ENCODE measurements at regions not wholly inside any gene's neighbourhood (a gene's known extent, or its start where the extent isn't known, plus 50 kb on each side); places are given as distances from the start of the nearest gene placed in this dataset.

- no peak overlapping the region for H3K4me3 ChIP-seq (ENCODE audit: low read depth, low read length)
- no peak for TF ChIP-seq CTCF (IDR thresholded peaks at IDR 0.05; ENCODE audit: insufficient read depth, low read depth, low read length)
- DNase-seq (ENCODE audit: low read depth), result no peak
Measured at GRCh38 chr15:77762747-77763355, 130.1 kb upstream of the LINGO1 start.

GRCh38 chr15:77759896-77760592 lies 127.3 kb upstream of the LINGO1 start:
- TF ChIP-seq CTCF (IDR thresholded peaks at IDR 0.05; ENCODE audit: insufficient read depth, low read depth, low read length), result no peak
- no peak for DNase-seq (ENCODE audit: low read depth)
- H3K4me3 ChIP-seq (ENCODE audit: low read depth, low read length), result no peak overlapping the region

- TF ChIP-seq CTCF (IDR thresholded peaks at IDR 0.05; ENCODE audit: insufficient read depth, low read depth, low read length), result no peak
- H3K4me3 ChIP-seq (ENCODE audit: low read depth, low read length), result no peak overlapping the region
- DNase-seq (ENCODE audit: low read depth), result no peak
Measured at GRCh38 chr15:77753939-77754338, 121.2 kb upstream of the LINGO1 start.

GRCh38 chr15:77753281-77753873 lies 120.7 kb upstream of the LINGO1 start:
- H3K4me3 ChIP-seq (ENCODE audit: low read depth, low read length), result no peak overlapping the region
- no peak for TF ChIP-seq CTCF (IDR thresholded peaks at IDR 0.05; ENCODE audit: insufficient read depth, low read depth, low read length)
- peak; percentile 14 for DNase-seq (ENCODE audit: low read depth)

GRCh38 chr15:77749998-77750540 lies 117.4 kb upstream of the LINGO1 start:
- no peak for TF ChIP-seq CTCF (IDR thresholded peaks at IDR 0.05; ENCODE audit: insufficient read depth, low read depth, low read length)
- DNase-seq (ENCODE audit: low read depth), result no peak
- no peak overlapping the region for H3K4me3 ChIP-seq (ENCODE audit: low read depth, low read length)

GRCh38 chr15:77749236-77749997 lies 116.7 kb upstream of the LINGO1 start:
- no peak for DNase-seq (ENCODE audit: low read depth)
- TF ChIP-seq CTCF (IDR thresholded peaks at IDR 0.05; ENCODE audit: insufficient read depth, low read depth, low read length), result no peak
- H3K4me3 ChIP-seq (ENCODE audit: low read depth, low read length), result no peak overlapping the region

All from fibroblast of villous mesenchyme (primary cell).